Umbilical cord (tissue), 1 donor: ENCODE measurements at regions not wholly inside any gene's neighbourhood (a gene's known extent, or its start where the extent isn't known, plus 50 kb on each side); places are given as distances from the start of the nearest gene placed in this dataset.

Experiments
- DNase-seq: peaks from one replicate; pipeline ENCODE4 v3.0.0-alpha.2; 2015; ENCODE audit warnings: low spot score

- DNase-seq = no peak
These were observed 144.0 kb upstream of the SUCLG2 start for GRCh38 chr3:67798412-67798811.

- DNase-seq = no peak
These were observed 137.2 kb upstream of the SUCLG2 start for GRCh38 chr3:67791620-67792019.

GRCh38 chr3:67790043-67790442 lies 135.6 kb upstream of the SUCLG2 start:
- DNase-seq = peak; percentile 7

- no peak for DNase-seq
These were observed 134.0 kb upstream of the SUCLG2 start for GRCh38 chr3:67788396-67788795.

GRCh38 chr3:67783281-67784250 lies 129.2 kb upstream of the SUCLG2 start:
- DNase-seq = no peak

DNA sequence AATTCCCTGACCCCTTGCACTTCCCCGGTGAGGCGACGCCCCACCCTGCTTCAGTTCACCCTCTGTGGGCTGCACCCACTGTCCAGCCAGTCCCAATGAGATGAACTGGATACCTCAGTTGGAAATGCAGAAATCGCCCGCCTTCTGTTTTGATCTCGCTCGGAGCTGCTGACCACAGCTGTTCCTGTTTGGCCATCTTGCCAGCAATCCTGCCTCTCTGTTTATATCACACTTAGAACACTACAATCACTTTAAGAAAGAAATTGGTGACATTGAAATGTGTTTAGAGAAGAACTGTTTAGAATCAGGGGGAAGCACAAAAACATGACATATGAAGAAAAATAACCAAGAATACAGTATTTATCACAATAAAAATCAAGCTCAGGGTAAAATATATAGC lies 127.5 kb upstream of the SUCLG2 start:
- DNase-seq = no peak

- DNase-seq = no peak
These were observed 126.8 kb upstream of the SUCLG2 start for GRCh38 chr3:67781218-67781617.

GRCh38 chr3:67774676-67775075 lies 120.3 kb upstream of the SUCLG2 start:
- DNase-seq = no peak

- DNase-seq = no peak
These were observed 111.2 kb upstream of the SUCLG2 start for GRCh38 chr3:67765575-67765974.

DNA sequence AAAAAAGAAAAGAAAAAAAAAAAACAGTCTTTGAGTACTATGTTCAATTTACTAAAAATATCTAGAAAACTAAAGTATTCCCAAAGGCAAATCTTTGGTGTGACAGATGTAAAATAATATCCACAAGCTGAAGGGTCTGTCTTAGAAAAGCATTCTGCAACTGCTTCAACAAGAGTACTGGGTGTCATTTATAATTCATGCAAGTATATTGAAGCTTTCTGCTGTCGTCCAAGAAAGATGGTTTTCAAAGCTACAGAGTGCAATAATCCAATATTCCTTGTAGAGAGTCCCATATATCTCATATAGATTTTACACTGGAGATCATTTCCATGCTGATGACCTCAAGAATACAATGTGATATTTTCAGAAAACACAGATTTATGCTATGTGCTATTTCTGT lies 90.9 kb upstream of the SUCLG2 start:
- DNase-seq = no peak

DNA sequence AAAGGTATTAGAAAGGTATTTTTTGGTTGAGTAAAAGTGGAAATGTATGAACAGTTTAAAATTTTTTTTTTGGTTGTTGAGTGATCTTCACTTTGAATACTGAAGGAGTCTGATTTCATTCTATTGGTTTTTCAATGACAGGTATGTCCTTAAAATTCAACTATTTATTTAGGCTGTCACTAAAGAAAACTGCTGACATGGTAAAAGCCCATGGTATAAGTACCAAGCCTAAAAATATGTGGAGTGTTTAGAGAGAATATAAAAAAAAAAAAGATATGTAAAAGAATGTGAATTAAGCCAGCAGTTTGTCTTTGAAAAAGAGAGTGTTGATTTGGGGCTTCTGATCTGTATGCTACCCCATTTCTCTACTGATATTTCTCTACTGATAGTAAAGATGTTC lies 90.3 kb upstream of the SUCLG2 start:
- DNase-seq = no peak

DNA sequence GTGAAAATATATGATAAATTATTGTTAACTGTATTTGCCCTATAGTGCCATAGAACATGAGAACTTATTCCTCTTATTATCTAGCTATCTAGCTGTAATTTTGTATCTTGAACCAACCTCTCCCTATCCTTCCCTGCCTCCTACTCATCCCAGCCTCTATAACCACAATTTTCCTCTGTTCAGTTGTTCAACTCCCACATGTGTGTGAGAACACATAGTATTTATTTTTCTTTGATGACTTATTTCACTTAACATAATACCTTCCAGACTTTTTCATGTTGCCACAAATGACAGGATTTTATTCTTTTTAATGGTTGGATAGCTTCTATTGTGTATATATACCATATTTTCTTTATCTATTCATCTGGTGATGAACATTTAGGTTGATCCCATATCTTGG lies 85.4 kb upstream of the SUCLG2 start:
- DNase-seq = no peak

DNA sequence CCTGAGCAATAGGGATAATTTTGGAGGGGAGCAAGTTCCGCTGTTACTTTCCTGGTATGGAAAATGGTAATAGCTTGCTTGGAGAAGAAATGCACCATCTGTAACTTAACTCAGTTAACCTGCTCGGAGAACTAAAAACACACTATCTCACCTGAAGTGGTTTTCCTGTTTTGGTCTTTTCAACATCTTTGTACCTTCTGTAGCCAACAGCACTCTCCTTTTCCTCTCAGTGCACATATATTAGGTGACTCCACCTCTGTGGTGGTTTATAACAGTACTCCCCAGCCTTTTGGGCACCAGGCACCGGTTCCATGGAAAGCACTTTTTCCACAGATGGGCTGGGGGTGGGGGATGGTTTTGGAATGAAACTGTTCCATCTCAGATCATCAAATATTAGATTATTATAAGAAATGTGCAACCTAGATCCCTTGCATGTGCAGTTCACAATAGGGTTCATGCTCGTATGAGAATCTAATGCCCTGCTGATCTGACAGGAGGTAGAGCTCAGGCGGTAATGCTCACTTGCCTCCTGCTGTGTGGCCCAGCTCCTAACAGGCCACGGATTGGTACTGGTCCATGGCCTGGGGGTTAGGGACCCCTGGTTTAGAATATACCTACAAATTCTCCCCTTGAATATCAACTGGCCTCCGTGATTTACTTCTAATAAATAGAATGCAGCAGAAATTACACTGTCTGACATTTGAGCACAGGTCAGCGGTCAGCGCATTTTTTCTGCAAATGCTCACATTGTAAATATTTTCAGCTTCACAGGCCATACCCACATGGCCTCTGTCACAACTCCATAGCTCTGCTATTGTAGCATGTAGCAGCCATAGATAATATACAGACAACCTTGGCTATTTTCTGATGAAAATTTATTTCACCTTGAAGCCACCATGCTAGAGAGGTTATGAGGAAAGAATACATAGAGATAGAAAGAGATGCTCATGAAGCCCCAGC lies 83.8 kb upstream of the SUCLG2 start:
- no peak for DNase-seq

GRCh38 chr3:67737140-67737539 lies 82.7 kb upstream of the SUCLG2 start:
- DNase-seq = no peak

DNA sequence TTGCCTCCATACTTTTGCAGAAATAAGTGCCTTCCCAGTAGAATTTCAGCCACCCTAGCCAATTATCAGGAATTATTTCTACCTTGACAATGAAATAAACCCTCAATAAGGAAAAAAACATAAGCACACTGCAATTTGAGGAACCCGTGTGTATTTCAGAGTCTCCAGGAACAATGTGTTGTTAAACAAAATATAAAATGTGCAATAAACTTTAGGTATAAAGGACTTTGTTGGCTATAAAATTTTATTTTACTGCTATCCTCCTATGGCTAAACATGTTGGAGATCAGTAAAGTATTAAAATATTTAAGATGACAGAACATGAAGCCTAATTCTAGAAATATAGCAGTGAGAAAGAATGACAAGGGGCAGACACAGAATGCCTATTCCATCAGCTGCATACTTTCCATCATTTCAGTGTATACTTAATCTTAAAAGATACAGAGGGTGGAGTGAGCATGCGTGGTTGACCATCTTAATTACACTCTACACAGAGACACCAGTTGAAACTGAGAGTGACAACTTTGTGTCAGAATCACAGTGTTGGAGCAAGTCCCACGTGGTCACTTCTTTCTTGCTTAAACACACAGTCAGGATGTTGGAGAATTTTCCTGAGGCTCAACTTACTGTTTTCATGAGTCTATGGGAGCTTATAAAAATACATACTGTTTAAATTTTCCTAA lies 79.0 kb upstream of the SUCLG2 start:
- no peak for DNase-seq

DNA sequence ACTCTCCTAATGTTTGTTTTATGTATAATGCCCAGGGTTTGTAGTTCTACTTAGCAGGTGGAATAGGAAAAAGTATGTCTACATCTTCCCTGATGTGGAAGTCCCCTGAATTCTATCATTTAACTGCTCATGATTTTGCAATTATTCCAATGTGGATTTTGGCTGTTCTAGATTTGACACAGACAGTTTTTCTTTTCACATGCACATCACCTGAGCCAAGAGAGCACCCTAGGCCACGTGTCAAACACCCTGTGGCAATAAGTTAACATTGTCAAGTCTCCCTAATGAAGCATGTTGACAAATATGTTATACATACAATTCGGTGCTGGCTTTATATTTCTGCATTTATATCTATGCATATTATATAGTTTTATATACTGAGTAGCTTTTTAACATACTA lies 70.0 kb upstream of the SUCLG2 start:
- DNase-seq = no peak

- DNase-seq = no peak
These were observed 69.5 kb upstream of the SUCLG2 start for GRCh38 chr3:67723863-67724262.

DNA sequence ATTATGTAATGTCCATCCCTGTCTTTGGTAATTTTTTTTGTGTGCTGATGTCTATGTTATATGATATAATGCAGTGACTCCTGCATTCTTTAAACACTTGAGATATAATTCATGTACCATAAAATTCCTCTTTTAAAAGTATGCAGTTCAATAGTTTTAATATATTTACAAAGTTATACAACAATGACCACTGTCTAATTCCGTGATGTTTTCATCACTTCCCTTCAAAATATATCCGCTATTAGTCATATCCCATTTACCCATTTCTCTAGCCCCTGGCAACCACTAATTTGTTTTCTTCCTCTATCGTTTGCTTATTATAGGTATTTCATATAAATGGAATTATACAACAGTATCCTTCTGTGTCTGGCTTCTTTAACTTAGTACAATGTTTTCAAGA lies 64.9 kb upstream of the SUCLG2 start:
- no peak for DNase-seq

GRCh38 chr3:67715971-67716370 lies 61.6 kb upstream of the SUCLG2 start:
- DNase-seq = no peak

- no peak for DNase-seq
These were observed 59.5 kb upstream of the SUCLG2 start for GRCh38 chr3:67713764-67714469.

GRCh38 chr3:67712259-67712658 lies 57.8 kb upstream of the SUCLG2 start:
- DNase-seq = no peak
